ENCODE measurements at regions not wholly inside any gene's neighbourhood (a gene's known extent, or its start where the extent isn't known, plus 50 kb on each side); places are given as distances from the start of the nearest gene placed in this dataset.

- DNase-seq (ENCODE audit: low spot score in 2 of 2) (no peak), FAIRE-seq (no peak)
These were observed 217.8 kb upstream of the NXPH2 start for GRCh38 chr2:138997856-138998517.

DNA sequence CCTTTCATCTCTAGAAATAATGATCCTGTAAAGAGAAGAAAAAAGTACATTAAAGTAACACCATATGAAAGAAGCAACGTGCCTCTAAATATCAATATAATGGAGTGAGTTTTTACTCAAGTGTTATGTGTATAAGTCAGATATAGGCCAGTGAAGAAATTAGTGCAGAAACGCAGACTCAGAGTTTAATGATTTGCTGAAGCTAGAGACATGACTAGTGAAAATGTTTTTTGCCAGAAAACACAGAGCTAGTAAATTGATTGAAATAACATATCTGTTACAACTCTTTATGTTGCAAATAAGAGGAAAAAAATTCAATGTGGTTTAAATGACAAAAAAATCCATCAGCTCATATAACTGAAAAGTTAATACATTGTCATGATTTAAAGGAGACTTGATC, 217.2 kb upstream of the NXPH2 start:
- DNase-seq (ENCODE audit: low spot score in 2 of 2) = no peak
- no peak for FAIRE-seq

- DNase-seq (ENCODE audit: low spot score in 2 of 2) (no peak), FAIRE-seq (no peak)
These were observed 214.3 kb upstream of the NXPH2 start for GRCh38 chr2:138994502-138994901.

- DNase-seq (ENCODE audit: low spot score in 2 of 2) (no peak), FAIRE-seq (no peak)
These were observed 205.7 kb upstream of the NXPH2 start for GRCh38 chr2:138985881-138986280.

GRCh38 chr2:138979131-138979785, 199.1 kb upstream of the NXPH2 start:
- DNase-seq (ENCODE audit: low spot score in 2 of 2) (no peak), FAIRE-seq (no peak)

- FAIRE-seq (no peak), DNase-seq (ENCODE audit: low spot score in 2 of 2) (no peak)
These were observed 194.5 kb upstream of the NXPH2 start for GRCh38 chr2:138974651-138975050.

DNA sequence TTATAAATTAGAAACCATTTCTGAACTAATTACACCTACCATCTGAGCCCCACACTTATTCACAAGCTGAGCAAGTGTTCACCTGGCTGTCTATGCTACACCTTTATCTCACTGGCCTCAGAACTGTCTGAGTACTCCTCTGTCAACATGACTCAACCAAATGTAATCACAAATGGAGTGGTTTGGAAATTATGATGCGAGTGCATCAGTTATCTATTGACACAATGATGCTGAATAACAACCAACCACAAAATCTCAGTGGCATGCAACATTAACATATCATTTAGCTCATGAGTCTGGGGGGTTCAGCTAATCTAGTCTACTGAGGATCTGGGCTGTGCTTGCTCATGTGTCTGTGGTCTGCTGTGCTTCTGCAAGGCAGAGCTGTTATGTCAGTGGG, 184.2 kb upstream of the NXPH2 start:
- DNase-seq (ENCODE audit: low spot score in 2 of 2) (no peak), FAIRE-seq (no peak)

DNA sequence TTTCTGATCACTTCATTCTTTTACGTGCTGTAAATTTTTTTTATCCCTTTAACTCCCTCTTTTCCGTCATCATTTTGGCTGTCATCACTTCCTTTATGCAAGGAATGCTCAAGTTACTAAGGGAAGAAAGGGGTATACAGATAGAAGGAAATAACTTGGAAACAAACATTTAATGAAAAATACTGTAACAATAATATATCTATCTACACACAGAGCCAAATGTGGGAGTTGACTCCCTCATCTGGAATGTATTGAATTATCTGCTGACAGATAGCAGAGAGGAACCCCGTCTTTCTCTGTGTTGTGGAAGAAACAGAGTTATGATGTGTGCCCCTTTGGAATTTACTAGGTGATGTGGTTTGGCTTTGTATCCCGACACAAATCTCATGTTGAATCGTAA, 182.5 kb upstream of the NXPH2 start:
- DNase-seq (ENCODE audit: low spot score in 2 of 2) = no peak
- FAIRE-seq = no peak

DNA sequence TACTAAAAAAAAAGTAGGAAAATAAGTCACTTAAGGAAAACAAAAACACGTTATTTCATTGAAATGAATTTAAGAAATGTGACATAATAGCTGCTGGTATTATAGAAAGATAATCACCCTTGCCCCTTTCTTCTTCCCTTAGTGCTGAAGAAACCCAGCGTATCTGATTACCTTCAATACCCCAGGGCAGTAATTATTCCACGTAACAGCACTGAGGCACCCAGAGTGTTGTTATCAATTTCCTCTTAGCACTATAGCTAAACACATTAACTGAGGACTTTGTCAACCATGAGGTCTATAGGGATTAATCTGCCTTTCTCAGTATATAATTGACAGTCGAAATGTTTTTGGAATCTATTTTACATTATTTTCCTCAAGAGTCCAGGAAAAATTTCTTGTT, 180.0 kb upstream of the NXPH2 start:
- DNase-seq (ENCODE audit: low spot score in 2 of 2) = no peak
- no peak for FAIRE-seq

DNA sequence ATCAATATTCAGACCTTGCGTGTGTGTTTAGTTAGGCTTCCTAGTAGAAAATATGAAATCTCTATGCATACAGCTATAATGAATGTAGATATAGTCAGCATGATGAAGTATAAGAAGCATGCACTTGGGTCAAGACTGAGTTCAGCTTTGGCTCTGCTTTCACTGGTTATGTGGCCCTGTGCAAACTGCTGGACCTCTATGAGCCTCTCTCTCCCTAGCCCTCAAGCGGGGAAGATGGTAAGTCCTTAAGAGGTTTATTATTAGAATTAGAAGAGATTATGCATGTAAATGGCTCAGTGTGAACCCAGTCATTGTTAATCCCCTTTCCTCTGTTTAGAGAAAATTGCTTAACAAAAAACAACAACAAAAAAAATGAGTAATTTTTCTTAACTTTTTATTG, 178.8 kb upstream of the NXPH2 start:
- no peak for FAIRE-seq
- no peak for DNase-seq (ENCODE audit: low spot score in 2 of 2)

DNA sequence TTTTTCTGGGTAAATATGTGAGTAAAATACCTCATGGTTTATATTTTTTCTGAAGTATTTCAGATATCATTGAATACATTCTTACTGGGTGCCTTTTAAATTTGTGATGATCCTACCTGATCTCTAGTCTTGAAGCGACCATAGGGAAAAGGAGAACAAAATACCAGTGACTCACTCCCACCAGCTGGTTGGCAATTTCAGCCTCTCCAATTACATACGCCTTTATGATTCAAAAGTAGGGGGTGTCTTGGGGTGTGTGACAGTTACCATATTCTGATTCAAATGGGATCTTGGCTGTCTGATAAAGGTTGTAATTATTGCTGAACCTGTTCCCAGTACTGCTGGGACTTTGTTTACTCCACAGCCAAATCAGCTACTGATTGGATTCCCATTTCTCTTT, 175.9 kb upstream of the NXPH2 start:
- no peak for DNase-seq (ENCODE audit: low spot score in 2 of 2)
- no peak for FAIRE-seq

DNA sequence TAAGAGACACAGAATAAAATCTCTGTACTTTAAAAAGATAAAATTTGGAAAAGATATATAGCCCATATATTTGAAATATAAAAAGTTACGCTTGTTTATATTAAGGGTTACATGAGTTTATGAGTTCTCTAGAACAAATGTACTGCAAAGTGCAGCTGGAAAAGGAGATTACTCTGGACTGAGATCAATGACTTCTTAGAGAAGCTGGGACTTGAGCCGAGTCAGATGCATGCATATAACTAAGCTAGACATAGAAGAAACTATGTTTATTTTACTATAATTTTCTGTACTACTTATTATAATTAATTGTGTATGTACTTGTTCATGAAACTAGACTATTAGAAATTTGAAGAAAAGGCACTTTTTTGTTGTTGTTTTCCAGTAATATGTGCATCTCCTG, 170.3 kb upstream of the NXPH2 start:
- no peak for DNase-seq (ENCODE audit: low spot score in 2 of 2)
- no peak for FAIRE-seq

DNA sequence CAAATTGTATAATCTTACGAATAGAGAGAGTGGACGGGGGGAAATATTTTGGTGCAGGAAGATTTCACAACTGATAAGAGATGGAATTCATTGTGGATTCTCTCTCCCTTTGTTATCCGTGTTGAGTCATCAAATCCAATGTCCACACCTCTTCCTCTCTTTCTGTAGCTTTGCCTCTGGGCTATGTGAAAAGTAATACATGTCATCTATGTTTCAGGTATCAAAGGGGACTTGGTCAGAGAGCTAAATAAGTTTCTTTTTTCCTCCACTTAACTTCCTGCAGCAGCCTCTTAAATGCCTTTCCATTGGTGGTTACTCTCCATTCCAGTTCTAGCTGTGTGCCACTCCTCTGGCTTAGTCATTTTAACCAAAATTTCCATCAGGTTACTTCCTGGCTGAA, 169.3 kb upstream of the NXPH2 start:
- DNase-seq (ENCODE audit: low spot score in 2 of 2) (no peak), FAIRE-seq (no peak)

GRCh38 chr2:138948070-138948539, 167.9 kb upstream of the NXPH2 start:
- DNase-seq (ENCODE audit: low spot score in 2 of 2) (no peak), FAIRE-seq (no peak)

DNA sequence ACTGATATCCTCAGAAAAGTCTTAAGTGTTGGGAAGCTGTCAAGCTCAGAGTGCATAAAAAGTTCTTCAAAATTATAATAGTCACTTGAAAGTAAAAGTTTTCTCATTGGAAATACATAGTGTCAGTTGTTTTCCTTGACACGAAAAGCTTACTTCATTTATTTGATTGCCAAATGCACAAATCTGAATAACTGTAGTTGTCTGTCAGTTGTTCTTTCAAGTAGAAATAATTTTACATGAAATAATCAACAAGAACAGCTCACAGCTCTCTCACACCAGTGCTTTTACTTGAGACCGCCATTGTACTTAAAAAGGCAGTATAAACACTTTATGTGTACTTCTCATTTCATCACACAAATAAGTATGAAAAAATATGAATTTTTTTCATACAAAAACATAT, 163.3 kb upstream of the NXPH2 start:
- FAIRE-seq (no peak), DNase-seq (ENCODE audit: low spot score in 2 of 2) (no peak)

GRCh38 chr2:138942466-138942865, 162.3 kb upstream of the NXPH2 start:
- FAIRE-seq = no peak
- DNase-seq (ENCODE audit: low spot score in 2 of 2) = no peak

GRCh38 chr2:138931284-138932256, 151.4 kb upstream of the NXPH2 start:
- FAIRE-seq (no peak), DNase-seq (ENCODE audit: low spot score in 2 of 2) (no peak)

DNA sequence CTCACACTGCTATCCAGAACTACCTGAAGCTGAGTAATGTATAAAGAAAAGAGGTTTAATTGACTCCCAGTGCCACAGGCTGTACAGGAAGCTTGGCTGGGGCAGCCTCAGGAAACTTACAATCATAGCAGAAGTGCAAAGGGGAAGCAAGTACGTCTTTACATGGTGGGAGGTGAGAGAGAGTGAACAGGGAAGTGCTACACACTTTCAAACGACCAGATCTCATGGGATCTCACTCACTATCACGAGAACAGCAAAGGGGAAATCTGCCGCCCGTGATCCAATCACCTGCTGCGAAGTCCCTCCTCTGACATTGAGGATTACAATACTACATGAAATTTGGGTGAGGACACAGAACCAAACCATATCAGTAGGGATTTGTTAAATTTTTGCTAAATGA, 150.4 kb upstream of the NXPH2 start:
- DNase-seq (ENCODE audit: low spot score in 2 of 2) (no peak), FAIRE-seq (no peak)

DNA sequence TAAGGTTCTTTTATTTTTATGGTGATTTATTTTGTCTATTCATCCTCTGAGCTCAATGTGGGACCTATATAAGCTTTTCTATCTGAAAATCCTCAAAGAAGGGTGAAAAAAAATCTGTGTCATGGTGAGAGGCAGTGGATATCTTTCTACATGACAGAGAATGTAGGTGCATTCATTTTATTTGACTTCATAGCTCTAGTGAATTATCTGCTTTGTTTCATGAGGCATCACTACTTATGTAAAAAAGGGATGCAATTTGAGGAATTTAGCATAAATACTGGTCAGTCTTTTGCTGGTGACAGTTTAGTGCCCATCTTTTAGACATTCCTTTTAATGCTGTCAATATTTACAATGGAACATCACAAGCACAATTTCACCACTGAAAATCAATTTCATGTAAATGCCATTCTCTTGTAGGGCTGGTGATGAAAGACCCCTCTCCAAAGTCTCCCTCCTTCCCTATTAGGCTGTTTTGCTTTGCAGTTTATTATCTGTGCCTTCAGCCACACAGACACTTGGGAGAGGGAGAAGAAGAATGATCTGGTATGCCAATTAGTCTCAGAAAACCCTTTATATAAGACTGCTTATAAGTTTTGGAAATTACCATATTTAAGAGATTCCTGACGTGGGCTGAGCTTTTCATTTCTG, 148.3 kb upstream of the NXPH2 start:
- FAIRE-seq (no peak), DNase-seq (ENCODE audit: low spot score in 2 of 2) (no peak)

DNA sequence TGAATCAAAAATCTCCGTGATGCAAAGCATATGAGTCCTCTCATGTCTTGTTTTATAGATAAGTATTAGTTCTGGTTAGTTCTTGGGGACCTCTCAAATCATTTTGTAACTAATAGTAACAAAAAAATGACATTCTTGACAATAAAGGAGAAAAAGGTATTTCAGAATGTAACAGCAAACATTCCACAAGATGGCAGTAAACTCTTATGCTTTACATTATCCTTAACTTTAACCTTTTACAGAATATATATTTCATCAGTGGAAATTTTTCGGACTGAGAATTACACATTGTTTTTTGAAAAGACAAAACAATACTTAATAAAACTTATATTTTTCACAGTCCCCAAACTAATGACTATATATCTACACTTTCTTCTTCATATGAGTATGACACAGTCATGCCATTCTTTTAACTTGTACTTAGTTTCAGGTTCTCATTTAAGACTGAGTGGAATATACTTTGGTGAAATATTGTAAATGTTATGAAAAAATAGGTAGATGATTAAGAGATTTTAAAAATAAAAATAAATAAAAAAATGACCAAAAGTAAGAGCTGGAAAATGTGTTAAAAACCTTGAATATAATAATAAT, 142.9 kb upstream of the NXPH2 start:
- FAIRE-seq = peak; percentile 74

More for the DNA sequence above, 142.9 kb upstream of the NXPH2 start:
- no peak for DNase-seq (ENCODE audit: low spot score in 2 of 2)

Data from frontal cortex (tissue), 3 donors.